HG03342 (cell line): ENCODE measurements at regions not wholly inside any gene's neighbourhood (a gene's known extent, or its start where the extent isn't known, plus 50 kb on each side); places are given as distances from the start of the nearest gene placed in this dataset.
"Not testable (repeated sequence)": the region's sequence is repeated elsewhere in the genome, so short reads cannot be mapped to it uniquely, and the experiment has no call there.

Source experiments
- ATAC-seq: cut with Tn5 transposase; IDR thresholded peaks from one replicate; pipeline ENCODE4 v1.9.1; 2021; ENCODE audit warnings: mild to moderate bottlenecking, moderate library complexity; ENCODE audit not compliant: unreplicated experiment

- no peak for ATAC-seq
Measured at GRCh38 chrX:14352511-14352910, 176.8 kb upstream of the GLRA2 start.

- no peak for ATAC-seq
Measured at GRCh38 chrX:14351611-14352303, 177.6 kb upstream of the GLRA2 start.

DNA sequence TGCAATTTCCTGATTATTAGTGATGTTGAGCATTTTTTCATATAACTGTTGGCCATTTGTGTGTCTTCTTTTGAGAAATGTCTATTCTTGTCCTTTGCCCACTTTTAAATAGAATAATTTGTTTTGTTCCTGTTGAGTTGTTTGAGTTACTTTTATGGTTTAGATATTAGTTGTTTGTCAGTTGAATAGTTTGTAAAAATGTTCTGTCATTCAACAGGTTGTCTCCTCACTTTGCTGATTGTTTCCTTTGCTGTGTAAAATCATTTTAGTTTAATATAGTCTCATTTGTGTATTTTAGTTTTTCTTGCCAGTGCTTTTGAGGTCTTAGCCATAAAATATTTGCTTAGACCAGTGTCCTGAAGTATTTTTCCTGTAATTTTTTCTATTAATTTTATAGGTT lies 181.8 kb upstream of the GLRA2 start:
- ATAC-seq, result no peak

- ATAC-seq, result no peak
Measured at GRCh38 chrX:14344172-14344940, 185.0 kb upstream of the GLRA2 start.

DNA sequence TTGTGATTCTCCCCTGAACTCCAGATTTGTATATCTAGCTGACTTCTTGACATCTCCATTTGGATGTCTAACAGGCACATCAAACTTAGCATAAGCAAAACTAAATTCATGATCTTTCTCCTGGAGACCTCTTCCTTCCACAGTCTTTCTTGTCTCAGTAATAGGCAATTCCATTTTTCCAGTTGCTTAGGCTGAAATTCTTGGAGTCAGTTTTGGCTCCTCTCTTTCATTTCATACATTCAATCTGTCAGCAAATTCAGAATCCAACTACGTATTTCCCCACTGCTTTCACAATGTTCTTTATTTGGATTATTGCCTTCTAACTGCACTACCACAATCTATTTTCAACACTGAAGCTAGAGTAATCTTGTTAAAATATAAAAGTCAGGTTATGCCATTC lies 219.9 kb upstream of the GLRA2 start:
- ATAC-seq, result no peak

- ATAC-seq, result not testable (repeated sequence)
Measured at GRCh38 chrX:14308976-14309375, 220.4 kb upstream of the GLRA2 start.

GRCh38 chrX:14303891-14304290 lies 225.4 kb upstream of the GLRA2 start:
- no peak for ATAC-seq

DNA sequence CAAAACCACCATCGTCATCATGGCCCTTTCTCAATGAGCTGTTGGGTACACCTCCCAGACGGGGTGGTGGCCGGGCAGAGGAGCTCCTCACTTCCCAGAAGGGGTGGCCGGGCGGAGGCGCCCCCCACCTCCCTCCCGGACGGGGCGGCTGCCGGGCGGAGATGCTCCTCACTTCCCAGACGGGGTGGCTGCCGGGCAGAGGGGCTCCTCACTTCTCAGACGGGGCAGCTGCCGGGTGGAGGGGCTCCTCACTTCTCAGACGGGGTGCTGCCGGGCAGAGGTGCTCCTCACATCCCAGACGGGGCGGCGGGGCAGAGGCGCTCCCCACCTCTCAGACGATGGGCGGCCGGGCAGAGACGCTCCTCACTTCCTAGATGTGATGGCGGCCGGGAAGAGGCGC lies 226.8 kb upstream of the GLRA2 start:
- not testable (repeated sequence) for ATAC-seq

DNA sequence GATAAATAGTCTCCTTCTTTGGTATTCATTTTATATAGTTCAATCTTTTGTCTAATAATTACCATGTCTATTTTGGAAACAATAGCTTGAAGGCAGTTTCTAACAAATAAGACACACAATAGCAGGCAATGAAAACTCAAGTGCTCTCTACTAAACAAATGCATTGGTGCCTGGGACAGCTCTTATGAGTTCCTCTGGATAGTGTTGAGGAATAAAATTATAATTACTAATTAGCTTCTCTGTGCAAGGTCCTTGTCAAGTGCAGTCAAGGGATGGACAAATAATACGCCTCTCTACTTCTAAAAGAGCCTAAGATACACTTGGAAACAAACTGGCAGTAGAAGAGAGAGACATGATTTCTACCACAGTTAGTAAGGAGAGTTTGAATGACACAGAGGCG lies 229.0 kb upstream of the GLRA2 start:
- ATAC-seq, result no peak

DNA sequence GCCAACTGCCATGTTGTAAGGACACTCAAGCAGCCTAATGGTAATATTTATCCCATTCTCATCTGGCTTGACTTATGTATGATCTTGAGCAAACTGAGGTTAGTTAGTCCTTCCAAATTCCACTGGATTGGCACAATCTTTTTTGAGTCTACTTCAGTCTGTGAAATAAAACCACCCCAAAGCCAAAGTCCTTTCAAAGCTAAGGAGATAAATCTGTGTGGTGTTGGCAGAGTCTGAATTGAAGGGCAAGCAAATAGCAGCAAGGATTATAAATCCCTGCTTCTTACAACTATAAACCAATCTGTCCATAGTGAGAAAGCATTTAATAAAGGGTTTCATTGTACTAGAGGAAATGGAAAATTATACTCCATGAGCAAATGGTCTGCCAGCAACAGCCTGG lies 233.9 kb upstream of the GLRA2 start:
- no peak for ATAC-seq

DNA sequence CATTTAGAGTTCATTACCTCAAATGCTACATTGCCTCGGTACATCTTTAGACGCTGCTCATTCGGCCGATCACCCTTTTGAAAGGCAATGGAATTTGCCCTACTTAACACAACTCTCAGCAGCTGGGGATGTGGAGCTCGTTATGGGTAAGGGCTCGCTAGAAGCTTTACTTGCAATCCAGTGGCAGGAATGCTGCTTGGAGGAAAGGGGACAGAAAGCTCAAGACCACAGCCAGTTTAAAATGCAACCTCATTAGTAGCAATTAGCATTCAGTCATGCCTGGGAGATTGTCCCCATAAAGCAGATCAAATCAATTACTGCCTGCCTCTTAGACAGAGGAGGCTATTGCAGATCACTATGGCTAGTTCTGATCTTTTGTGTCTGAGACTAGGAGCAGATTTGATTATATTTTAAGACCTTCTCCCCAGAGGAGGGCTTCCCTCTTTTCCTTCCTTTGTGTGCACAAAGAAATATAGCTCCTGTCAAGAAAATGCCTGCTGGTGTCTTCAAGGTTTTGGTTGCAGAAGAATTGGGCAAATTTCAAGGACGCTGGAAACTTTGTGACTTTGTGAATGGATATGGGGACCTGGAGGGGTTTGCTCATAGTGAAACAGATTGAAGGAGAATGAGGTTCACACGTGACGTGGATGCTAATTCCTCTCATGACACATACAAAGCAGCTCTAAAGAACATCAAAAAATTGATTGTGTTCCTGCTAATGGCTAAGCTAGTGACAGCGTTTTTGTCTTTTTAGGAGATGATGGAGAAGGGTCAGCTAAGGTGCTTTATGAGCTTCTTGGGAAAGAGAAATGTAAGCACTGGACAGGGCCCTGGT lies 237.5 kb upstream of the GLRA2 start:
- ATAC-seq, result no peak

GRCh38 chrX:14290335-14290734 lies 239.0 kb upstream of the GLRA2 start:
- no peak for ATAC-seq

DNA sequence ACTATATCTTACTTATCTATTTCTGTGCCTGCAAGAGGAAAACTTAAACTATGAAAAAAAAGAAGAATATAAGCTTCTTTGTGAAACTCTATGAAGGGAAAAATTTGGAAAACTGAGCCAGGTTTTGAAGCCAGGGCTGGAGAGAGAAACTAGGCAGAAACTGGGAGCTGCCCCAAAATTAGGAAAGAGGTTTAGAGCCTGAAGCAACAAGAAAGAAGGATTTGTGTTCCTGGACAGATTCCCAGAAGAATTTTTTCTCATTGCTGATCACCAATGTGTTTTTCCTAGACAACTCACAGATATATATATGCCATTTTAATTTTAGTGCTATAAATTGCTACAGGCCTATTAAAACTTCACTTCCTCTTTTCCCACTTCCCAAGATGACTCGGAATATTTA lies 245.0 kb upstream of the GEMIN8 start:
- ATAC-seq, result no peak

DNA sequence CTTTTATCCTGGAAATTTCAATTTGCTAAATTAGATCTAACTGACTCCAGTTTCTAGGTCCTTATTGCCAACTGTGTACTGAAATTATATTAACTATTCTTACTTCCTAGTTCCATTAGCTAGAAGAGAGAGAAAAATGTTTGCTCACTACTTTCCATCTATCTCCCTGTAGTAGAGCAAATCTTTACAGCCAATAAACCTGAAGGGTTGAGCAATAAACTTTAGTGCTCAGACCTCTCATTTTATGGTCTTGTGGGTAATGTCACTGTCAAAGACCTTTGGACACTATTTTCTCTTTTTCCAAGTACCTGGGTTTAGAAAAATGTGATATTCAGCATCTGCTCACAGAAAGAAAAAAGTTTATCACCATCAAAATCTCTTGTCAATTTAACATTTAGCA lies 237.5 kb upstream of the GEMIN8 start:
- ATAC-seq, result no peak

GRCh38 chrX:14266705-14267104 lies 237.0 kb upstream of the GEMIN8 start:
- no peak for ATAC-seq

- no peak for ATAC-seq
Measured at GRCh38 chrX:14243823-14244222, 214.1 kb upstream of the GEMIN8 start.

DNA sequence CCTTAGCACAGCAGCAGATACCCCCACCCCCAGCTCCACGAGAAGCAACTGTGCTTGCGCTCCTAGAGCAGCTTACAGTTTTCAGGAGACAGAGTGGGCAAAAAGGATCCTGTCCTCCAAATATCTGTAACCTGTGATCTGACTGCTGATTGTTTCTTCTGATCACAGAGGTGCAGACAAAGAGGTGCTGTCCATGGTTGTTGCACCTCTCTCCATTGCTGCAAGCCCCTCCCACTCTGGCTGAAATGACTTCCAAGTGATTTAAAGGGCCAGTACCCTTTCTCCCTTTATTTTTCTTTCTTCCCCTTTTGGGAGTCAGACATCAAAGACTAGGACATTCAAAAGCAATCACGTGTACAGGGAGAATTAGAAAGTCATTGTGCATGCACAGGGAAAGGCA lies 205.3 kb upstream of the GEMIN8 start:
- ATAC-seq, result no peak

- ATAC-seq, result no peak
Measured at GRCh38 chrX:14232688-14233087, 203.0 kb upstream of the GEMIN8 start.

- no peak for ATAC-seq
Measured at GRCh38 chrX:14228611-14229010, 198.9 kb upstream of the GEMIN8 start.

DNA sequence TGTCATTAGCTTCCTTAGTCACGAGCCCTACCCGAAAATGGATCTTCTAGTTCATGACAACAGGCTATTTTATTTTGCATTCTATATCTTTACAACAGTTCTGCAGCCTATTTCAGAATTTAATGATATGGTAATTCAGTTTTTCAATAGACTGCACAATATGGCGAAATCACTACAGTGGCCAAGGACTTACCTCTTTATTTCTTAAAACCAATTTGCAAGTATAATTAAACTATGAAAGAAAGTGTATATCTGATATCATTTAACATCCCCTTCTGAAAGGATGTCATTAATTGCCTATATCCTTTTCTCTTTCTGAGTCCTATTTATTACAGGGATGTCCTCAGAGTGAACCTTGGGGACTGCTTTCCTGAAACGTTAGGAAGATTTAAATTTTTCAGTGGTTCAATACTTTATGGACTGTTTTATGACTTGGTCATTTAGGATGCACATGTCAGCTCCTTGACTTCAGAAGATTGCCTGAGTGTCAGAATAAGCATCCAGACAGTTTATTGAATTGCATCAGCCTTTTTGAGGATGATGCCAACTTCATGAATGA lies 190.8 kb upstream of the GEMIN8 start:
- no peak for ATAC-seq

GRCh38 chrX:14209034-14209433 lies 179.3 kb upstream of the GEMIN8 start:
- no peak for ATAC-seq
